Glomerular endothelial cell (primary cell): ENCODE measurements at regions not wholly inside any gene's neighbourhood (a gene's known extent, or its start where the extent isn't known, plus 50 kb on each side); places are given as distances from the start of the nearest gene placed in this dataset.
A peak's percentile ranks its signal among the peaks of the same experiment; 100 is the strongest.

ENCODE experiments used
- DNase-seq: peaks from one replicate; pipeline ENCODE4 v3.0.0-alpha.2; 2011; ENCODE audit warnings: low read depth, low spot score; ENCODE audit errors: extremely low read depth

GRCh38 chr4:135605076-135605475 lies 1403.5 kb upstream of the PABPC4L start:
- no peak for DNase-seq

- no peak for DNase-seq
Observed at GRCh38 chr4:135604531-135604930, 1402.9 kb upstream of the PABPC4L start.

- no peak for DNase-seq
Observed at GRCh38 chr4:135601351-135601750, 1399.8 kb upstream of the PABPC4L start.

- no peak for DNase-seq
Observed at GRCh38 chr4:135598151-135598550, 1396.6 kb upstream of the PABPC4L start.

- DNase-seq: no peak
Observed at GRCh38 chr4:135594521-135594920, 1392.9 kb upstream of the PABPC4L start.

GRCh38 chr4:135575041-135575440 lies 1373.5 kb upstream of the PABPC4L start:
- DNase-seq: no peak

GRCh38 chr4:135573251-135573650 lies 1371.7 kb upstream of the PABPC4L start:
- no peak for DNase-seq

- DNase-seq: no peak
Observed at GRCh38 chr4:135564090-135564489, 1362.5 kb upstream of the PABPC4L start.

- no peak for DNase-seq
Observed at GRCh38 chr4:135553213-135553612, 1351.6 kb upstream of the PABPC4L start.

GRCh38 chr4:135552131-135552530 lies 1350.5 kb upstream of the PABPC4L start:
- DNase-seq: no peak

- no peak for DNase-seq
Observed at GRCh38 chr4:135548711-135549110, 1347.1 kb upstream of the PABPC4L start.

GRCh38 chr4:135545616-135546317 lies 1344.2 kb upstream of the PABPC4L start:
- no peak for DNase-seq

GRCh38 chr4:135538698-135539097 lies 1337.1 kb upstream of the PABPC4L start:
- DNase-seq: no peak

- no peak for DNase-seq
Observed at GRCh38 chr4:135533053-135533452, 1331.5 kb upstream of the PABPC4L start.

- no peak for DNase-seq
Observed at GRCh38 chr4:135532132-135532531, 1330.5 kb upstream of the PABPC4L start.

- DNase-seq: no peak
Observed at GRCh38 chr4:135515295-135515694, 1313.7 kb upstream of the PABPC4L start.

GRCh38 chr4:135510582-135510981 lies 1309.0 kb upstream of the PABPC4L start:
- DNase-seq: no peak

GRCh38 chr4:135508006-135508714 lies 1306.6 kb upstream of the PABPC4L start:
- peak; percentile 45 for DNase-seq

GRCh38 chr4:135497563-135498152 lies 1296.1 kb upstream of the PABPC4L start:
- no peak for DNase-seq

- DNase-seq: no peak
Observed at GRCh38 chr4:135492439-135492838, 1290.8 kb upstream of the PABPC4L start.

GRCh38 chr4:135485371-135485770 lies 1283.8 kb upstream of the PABPC4L start:
- DNase-seq: no peak

- no peak for DNase-seq
Observed at GRCh38 chr4:135476272-135476671, 1274.7 kb upstream of the PABPC4L start.
